Neural progenitor cell (in vitro differentiated cells): ENCODE measurements at regions not wholly inside any gene's neighbourhood (a gene's known extent, or its start where the extent isn't known, plus 50 kb on each side); places are given as distances from the start of the nearest gene placed in this dataset.
A peak's percentile ranks its signal among the peaks of the same experiment; 100 is the strongest.

ENCODE experiments used
- CTCF ChIP-seq: fragments of 200-600 bp; sonication (generic); IDR thresholded peaks from 2 replicates; pipeline ENCODE4 v1.5.1; 2017; ENCODE audit warnings: antibody characterized with exemption, mild to moderate bottlenecking
- EZH2 ChIP-seq: fragments of 200-600 bp; sonication (generic); IDR thresholded peaks from 2 replicates; pipeline ENCODE4 v1.6.1; 2017; ENCODE audit warnings: antibody characterized with exemption, mild to moderate bottlenecking, moderate library complexity

DNA sequence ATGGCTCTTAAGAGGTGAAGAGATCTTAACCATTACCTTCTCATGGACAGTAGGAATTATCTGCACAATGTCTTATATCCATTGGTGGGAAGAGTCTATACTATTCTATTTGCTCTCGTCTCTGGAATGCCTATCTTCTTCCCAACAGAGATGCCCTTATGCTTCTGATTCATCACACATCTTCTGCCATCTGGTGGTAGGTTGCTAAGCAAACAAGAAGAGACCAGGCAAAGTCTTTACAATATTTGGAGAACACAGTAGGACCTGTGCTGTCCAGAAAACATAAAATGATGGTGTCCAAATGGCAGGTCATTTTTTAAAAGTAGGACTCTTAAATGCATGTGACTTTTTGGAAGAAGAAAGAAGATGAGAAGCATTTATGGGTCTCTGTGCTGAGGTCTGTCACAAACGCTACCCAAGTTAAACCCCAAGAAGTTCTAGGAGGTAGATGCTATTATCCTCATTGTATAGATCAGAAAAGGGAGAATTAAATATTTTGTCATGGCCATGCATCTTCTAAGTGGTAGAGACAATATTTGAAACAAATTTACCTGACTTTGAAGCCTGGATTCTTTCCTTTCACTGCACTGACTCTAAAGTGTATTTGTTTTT, 67.8 kb upstream of the NXPH1 start:
- peak; percentile 65 for TF ChIP-seq CTCF
- TF ChIP-seq EZH2 = no peak
